H9 (cell line): ENCODE measurements at regions not wholly inside any gene's neighbourhood (a gene's known extent, or its start where the extent isn't known, plus 50 kb on each side); places are given as distances from the start of the nearest gene placed in this dataset.

Experiments used
- DNase-seq: peaks from one replicate; pipeline ENCODE4 v3.0.0-alpha.2; 2017
- H2AFZ ChIP-seq: one replicate; pipeline ENCODE4 v1.6.1; 2013; ENCODE audit warnings: mild to moderate bottlenecking, low read length, control low read depth, moderate library complexity
- H2AK5ac ChIP-seq: 2 replicates; pipeline ENCODE4 v1.6.1; 2013; ENCODE audit warnings: low read length, control low read depth, mixed read lengths; ENCODE audit not compliant: insufficient read length
- H2BK120ac ChIP-seq: one replicate; pipeline ENCODE4 v1.6.1; 2013; ENCODE audit warnings: low read depth, mild to moderate bottlenecking, low read length, control low read depth, inconsistent platforms; ENCODE audit not compliant: poor library complexity, severe bottlenecking
- H2BK12ac ChIP-seq: 2 replicates; pipeline ENCODE4 v1.6.1; 2013; ENCODE audit warnings: low read length, control low read depth, mixed read lengths, low read depth; ENCODE audit not compliant: insufficient read length
- H2BK15ac ChIP-seq: 2 replicates; pipeline ENCODE4 v1.6.1; 2013; ENCODE audit warnings: low read depth, low read length, control low read depth
- H2BK20ac ChIP-seq: one replicate; pipeline ENCODE4 v1.6.1; 2013; ENCODE audit warnings: low read depth, mild to moderate bottlenecking, low read length, control low read depth, inconsistent platforms; ENCODE audit not compliant: poor library complexity, severe bottlenecking
- H2BK5ac ChIP-seq: 2 replicates; pipeline ENCODE4 v1.6.1; 2013; ENCODE audit warnings: low read length, control low read depth, mixed read lengths; ENCODE audit not compliant: insufficient read length
- H3K14ac ChIP-seq: 2 replicates; pipeline ENCODE4 v1.6.1; 2013; ENCODE audit warnings: low read length, control low read depth; ENCODE audit not compliant: insufficient read depth
- H3K18ac ChIP-seq: 2 replicates; pipeline ENCODE4 v1.6.1; 2013; ENCODE audit warnings: low read depth, mild to moderate bottlenecking, mixed read lengths, low read length, control low read depth; ENCODE audit not compliant: insufficient read length
- H3K23ac ChIP-seq: 2 replicates; pipeline ENCODE4 v1.6.1; 2013; ENCODE audit warnings: low read length, control low read depth, mixed read lengths, low read depth; ENCODE audit not compliant: insufficient read length
- H3K23me2 ChIP-seq: 2 replicates; pipeline ENCODE4 v1.6.1; 2013; ENCODE audit warnings: low read depth, mild to moderate bottlenecking, mixed read lengths, low read length, control low read depth; ENCODE audit not compliant: insufficient read length, poor library complexity, severe bottlenecking
- H3K27ac ChIP-seq: 2 replicates; pipeline ENCODE4 v1.5.1; 2013; ENCODE audit warnings: low read length, control low read depth, mixed read lengths, low read depth; ENCODE audit not compliant: insufficient read length
- H3K27me3 ChIP-seq: 2 replicates; pipeline ENCODE4 v1.6.1; 2013; ENCODE audit warnings: low read length, control low read depth, inconsistent platforms; ENCODE audit not compliant: insufficient read depth
- H3K4ac ChIP-seq: 2 replicates; pipeline ENCODE4 v1.6.1; 2013; ENCODE audit warnings: low read depth, mild to moderate bottlenecking, control low read depth, inconsistent platforms, low read length, moderate library complexity
- H3K4me1 ChIP-seq: 2 replicates; pipeline ENCODE4 v1.6.1; 2013; ENCODE audit warnings: low read length, control low read depth, inconsistent platforms; ENCODE audit not compliant: insufficient read depth
- H3K4me2 ChIP-seq: 2 replicates; pipeline ENCODE4 v1.6.1; 2013; ENCODE audit warnings: low read length, control low read depth, mixed read lengths; ENCODE audit not compliant: insufficient read length, insufficient read depth
- H3K56ac ChIP-seq: 2 replicates; pipeline ENCODE4 v1.6.1; 2013; ENCODE audit warnings: low read depth, mild to moderate bottlenecking, mixed read lengths, low read length, control low read depth; ENCODE audit not compliant: insufficient read length
- H3K79me1 ChIP-seq: 2 replicates; pipeline ENCODE4 v1.6.1; 2013; ENCODE audit warnings: low read depth, mild to moderate bottlenecking, moderate library complexity, low read length, control low read depth, inconsistent platforms; ENCODE audit not compliant: insufficient read depth, poor library complexity, severe bottlenecking
- H3K79me2 ChIP-seq: 2 replicates; pipeline ENCODE4 v1.6.1; 2013; ENCODE audit warnings: low read length, control low read depth, inconsistent platforms; ENCODE audit not compliant: insufficient read depth
- H3K9ac ChIP-seq: 2 replicates; pipeline ENCODE4 v1.6.1; 2013; ENCODE audit warnings: low read length, control low read depth, mixed read lengths; ENCODE audit not compliant: insufficient read length; ENCODE audit errors: extremely low read depth
- H3K9me3 ChIP-seq: one replicate; pipeline ENCODE4 v1.6.1; 2013; ENCODE audit warnings: low read depth, low read length, inconsistent platforms; ENCODE audit not compliant: control insufficient read depth
- H3T11ph ChIP-seq: one replicate; pipeline ENCODE4 v1.6.1; 2013; ENCODE audit warnings: mild to moderate bottlenecking, low read length, control low read depth, inconsistent platforms
- H4K20me1 ChIP-seq: one replicate; pipeline ENCODE4 v1.6.1; 2013; ENCODE audit not compliant: control insufficient read depth, insufficient read length, insufficient read depth
- H4K5ac ChIP-seq: 2 replicates; pipeline ENCODE4 v1.6.1; 2013; ENCODE audit warnings: low read depth, mild to moderate bottlenecking, mixed read lengths, low read length, control low read depth; ENCODE audit not compliant: insufficient read length
- H4K8ac ChIP-seq: replicated peaks from 2 replicates; pipeline ENCODE4 v1.6.1; 2013; ENCODE audit warnings: low read length, control low read depth, mixed read lengths, low read depth; ENCODE audit not compliant: insufficient read length
- H4K91ac ChIP-seq: 2 replicates; pipeline ENCODE4 v1.6.1; 2013; ENCODE audit warnings: low read depth, mild to moderate bottlenecking, moderate library complexity, mixed read lengths, low read length, control low read depth; ENCODE audit not compliant: insufficient read length
- H3K27ac Mint-ChIP-seq, 3 experiments: 2 replicates in 2 of 3; 3 replicates in 1 of 3; pipeline ENCODE4 v1.8.0; 2020 to 2021; ENCODE audit warnings: mixed read lengths in 3 of 3, mild to moderate bottlenecking in 1 of 3, moderate library complexity in 1 of 3
- H3K27me3 Mint-ChIP-seq: 2 replicates; pipeline ENCODE4 v1.8.0; 2021; ENCODE audit warnings: low read depth, mild to moderate bottlenecking, moderate library complexity, mixed read lengths
- H3K36me3 Mint-ChIP-seq, 3 experiments: 2 replicates in 2 of 3; 3 replicates in 1 of 3; pipeline ENCODE4 v1.8.0; 2020 to 2021; ENCODE audit warnings: low read depth in 3 of 3, mixed read lengths in 3 of 3; ENCODE audit not compliant: insufficient read depth in 1 of 3
- H3K4me1 Mint-ChIP-seq, 2 experiments: 2 replicates each; pipeline ENCODE4 v1.8.0; 2020; ENCODE audit warnings: mixed read lengths in 2 of 2
- H3K4me3 Mint-ChIP-seq, 2 experiments: 2 replicates in 1 of 2; 3 replicates in 1 of 2; pipeline ENCODE4 v1.8.0; 2020 to 2021; ENCODE audit warnings: mild to moderate bottlenecking in 2 of 2, mixed read lengths in 2 of 2, moderate library complexity in 1 of 2
- H3K9me3 Mint-ChIP-seq, 2 experiments: 2 replicates in 1 of 2; 3 replicates in 1 of 2; pipeline ENCODE4 v1.8.0; 2020; ENCODE audit warnings: mild to moderate bottlenecking in 2 of 2, mixed read lengths in 2 of 2, moderate library complexity in 1 of 2
- WGBS: extraction: QIAGEN DNeasy Blood & Tissue Kit; methylation state at CpG from one replicate; pipeline ENCODE4 v1.1.7; 2013; ENCODE audit warnings: missing lambda C conversion rate, low lambda C conversion rate, mixed read lengths; ENCODE audit not compliant: insufficient read length; ENCODE audit errors: extremely low coverage; 5-methylcytosine and 5-hydroxymethylcytosine counted together
- TF ChIP-seq, protein P1 (sequence below): fragments of 200-600 bp; sonication (generic); conservative IDR thresholded peaks from 3 replicates; pipeline ENCODE4 v1.8.0; 2021; ENCODE audit warnings: antibody characterized with exemption, mild to moderate bottlenecking

- H2BK20ac ChIP-seq = no peak overlapping the region
- H3K36me3 Mint-ChIP-seq = no peaks in the 10 kb centered on the region
- H3K9me3 Mint-ChIP-seq = no peaks in the 10 kb centered on the region
Measured at GRCh38 chr7:85703251-85704010, 516.6 kb upstream of the SEMA3D start.

More at GRCh38 chr7:85703251-85704010, 516.6 kb upstream of the SEMA3D start:
- Mint-ChIP-seq H3K27me3 (no peaks in the 10 kb centered on the region), H3K4me1 (no peaks in the 10 kb centered on the region), H3K4me3 (no peak overlapping the region), H3K27ac (no peak overlapping the region)
- H3K14ac ChIP-seq = no peak overlapping the region
- whole genome bisulfite sequencing = no CpG with 5 or more reads among the region's 2 CpGs
- H3K18ac ChIP-seq = no peak overlapping the region
- H2AFZ ChIP-seq = no peak overlapping the region
- no peak overlapping the region for H3K56ac ChIP-seq
- no peak overlapping the region for H3K9ac ChIP-seq
- TF ChIP-seq, protein P1, sequence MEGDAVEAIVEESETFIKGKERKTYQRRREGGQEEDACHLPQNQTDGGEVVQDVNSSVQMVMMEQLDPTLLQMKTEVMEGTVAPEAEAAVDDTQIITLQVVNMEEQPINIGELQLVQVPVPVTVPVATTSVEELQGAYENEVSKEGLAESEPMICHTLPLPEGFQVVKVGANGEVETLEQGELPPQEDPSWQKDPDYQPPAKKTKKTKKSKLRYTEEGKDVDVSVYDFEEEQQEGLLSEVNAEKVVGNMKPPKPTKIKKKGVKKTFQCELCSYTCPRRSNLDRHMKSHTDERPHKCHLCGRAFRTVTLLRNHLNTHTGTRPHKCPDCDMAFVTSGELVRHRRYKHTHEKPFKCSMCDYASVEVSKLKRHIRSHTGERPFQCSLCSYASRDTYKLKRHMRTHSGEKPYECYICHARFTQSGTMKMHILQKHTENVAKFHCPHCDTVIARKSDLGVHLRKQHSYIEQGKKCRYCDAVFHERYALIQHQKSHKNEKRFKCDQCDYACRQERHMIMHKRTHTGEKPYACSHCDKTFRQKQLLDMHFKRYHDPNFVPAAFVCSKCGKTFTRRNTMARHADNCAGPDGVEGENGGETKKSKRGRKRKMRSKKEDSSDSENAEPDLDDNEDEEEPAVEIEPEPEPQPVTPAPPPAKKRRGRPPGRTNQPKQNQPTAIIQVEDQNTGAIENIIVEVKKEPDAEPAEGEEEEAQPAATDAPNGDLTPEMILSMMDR = no peak
- no peaks in the 10 kb centered on the region for H3K23me2 ChIP-seq
- no peak overlapping the region for H4K91ac ChIP-seq
- no peaks in the 10 kb centered on the region for H4K20me1 ChIP-seq
- H3K27ac ChIP-seq = no peak overlapping the region
- no peak for DNase-seq
- H3T11ph ChIP-seq = no peak overlapping the region
- H2BK15ac ChIP-seq = no peak overlapping the region
- H3K79me1 ChIP-seq = no peaks in the 10 kb centered on the region
- no peaks in the 10 kb centered on the region for H3K79me2 ChIP-seq
- no peak overlapping the region for H3K4me2 ChIP-seq
- H2BK12ac ChIP-seq = no peak overlapping the region
- H3K4me1 ChIP-seq = no peaks in the 10 kb centered on the region
- no peak overlapping the region for H4K8ac ChIP-seq
- no peak overlapping the region for H2BK5ac ChIP-seq
- no peak overlapping the region for H3K4ac ChIP-seq
- H2AK5ac ChIP-seq = no peak overlapping the region
- H4K5ac ChIP-seq = no peak overlapping the region
- H3K9me3 ChIP-seq = no peaks in the 10 kb centered on the region
- H3K23ac ChIP-seq = no peak overlapping the region
- H3K27me3 ChIP-seq = no peaks in the 10 kb centered on the region
- no peak overlapping the region for H2BK120ac ChIP-seq
